Spleen (tissue), 7 donors: ENCODE measurements at regions not wholly inside any gene's neighbourhood (a gene's known extent, or its start where the extent isn't known, plus 50 kb on each side); places are given as distances from the start of the nearest gene placed in this dataset.

Experiments
- POLR2AphosphoS5 ChIP-seq, 3 donors: sonication (generic); formaldehyde crosslinking; IDR thresholded peaks; one replicate each; pipeline ENCODE4 v1.5.1; 2017; ENCODE audit warnings: antibody characterized with exemption in 3 of 3
- TF ChIP-seq, protein P1 (sequence below), 11 experiments: fragments of 200-600 bp in 7 of 11; fragments of 450-650 bp in 4 of 11; sonication (generic) in 4 of 11; IDR thresholded peaks in 8 of 11; conservative IDR thresholded peaks in 3 of 11; 1 replicate in 7 of 11; 2 replicates in 4 of 11; pipeline versions ENCODE4 v1.4.0 to v1.8.0; 2016 to 2021; ENCODE audit warnings: antibody characterized with exemption in 11 of 11, inconsistent platforms in 4 of 11, mild to moderate bottlenecking in 1 of 11
- donor health status: DM: no; HTN: no; CAD: no; lungs with moderate emphysema.
- donor health status: DM: no; HTN: no; CAD: no.
- donor health status: DM: no; HTN: no; CAD: no.

DNA sequence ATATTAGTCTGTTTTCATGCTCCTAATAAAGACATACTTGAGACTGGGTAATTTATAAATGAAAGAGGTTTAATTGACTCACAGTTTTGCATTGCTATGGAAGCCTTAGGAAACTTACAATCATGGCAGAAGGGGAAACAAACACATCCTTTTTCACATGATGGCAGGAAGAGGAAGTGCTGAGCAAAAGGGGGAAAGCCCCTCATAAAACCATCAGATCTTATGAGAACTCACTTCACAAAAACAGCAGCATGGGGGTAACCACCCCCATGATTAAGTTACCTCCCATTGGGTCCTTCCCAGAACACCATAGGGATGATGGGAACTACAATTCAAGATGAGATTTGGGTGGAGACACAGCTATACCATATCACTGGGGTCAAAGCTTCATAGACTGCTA lies 254.2 kb downstream of the ERMARD start:
- TF ChIP-seq, protein P1, sequence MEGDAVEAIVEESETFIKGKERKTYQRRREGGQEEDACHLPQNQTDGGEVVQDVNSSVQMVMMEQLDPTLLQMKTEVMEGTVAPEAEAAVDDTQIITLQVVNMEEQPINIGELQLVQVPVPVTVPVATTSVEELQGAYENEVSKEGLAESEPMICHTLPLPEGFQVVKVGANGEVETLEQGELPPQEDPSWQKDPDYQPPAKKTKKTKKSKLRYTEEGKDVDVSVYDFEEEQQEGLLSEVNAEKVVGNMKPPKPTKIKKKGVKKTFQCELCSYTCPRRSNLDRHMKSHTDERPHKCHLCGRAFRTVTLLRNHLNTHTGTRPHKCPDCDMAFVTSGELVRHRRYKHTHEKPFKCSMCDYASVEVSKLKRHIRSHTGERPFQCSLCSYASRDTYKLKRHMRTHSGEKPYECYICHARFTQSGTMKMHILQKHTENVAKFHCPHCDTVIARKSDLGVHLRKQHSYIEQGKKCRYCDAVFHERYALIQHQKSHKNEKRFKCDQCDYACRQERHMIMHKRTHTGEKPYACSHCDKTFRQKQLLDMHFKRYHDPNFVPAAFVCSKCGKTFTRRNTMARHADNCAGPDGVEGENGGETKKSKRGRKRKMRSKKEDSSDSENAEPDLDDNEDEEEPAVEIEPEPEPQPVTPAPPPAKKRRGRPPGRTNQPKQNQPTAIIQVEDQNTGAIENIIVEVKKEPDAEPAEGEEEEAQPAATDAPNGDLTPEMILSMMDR (IDR thresholded peaks at IDR 0.05 in 8 of 11, conservative IDR thresholded peaks at IDR 0.05 in 3 of 11), result no peak
- no peak for TF ChIP-seq POLR2AphosphoS5 (IDR thresholded peaks at IDR 0.05)
